GM12865 (cell line): ENCODE measurements at regions not wholly inside any gene's neighbourhood (a gene's known extent, or its start where the extent isn't known, plus 50 kb on each side); places are given as distances from the start of the nearest gene placed in this dataset.

Experiments
- DNase-seq: peaks from one replicate; pipeline ENCODE4 v3.0.0; 2010; ENCODE audit warnings: low read depth
- H3K4me3 ChIP-seq: 2 replicates; pipeline ENCODE4 v1.5.1; 2011; ENCODE audit warnings: mild to moderate bottlenecking, low read depth, low read length, control low read depth
- CTCF ChIP-seq: IDR thresholded peaks from 2 replicates; pipeline ENCODE4 v1.5.1; 2011; ENCODE audit warnings: low read length, control low read depth, low read depth, inconsistent platforms; ENCODE audit not compliant: insufficient read depth; ENCODE audit errors: missing control alignments

- H3K4me3 ChIP-seq = no peak overlapping the region
- no peak for TF ChIP-seq CTCF
- no peak for DNase-seq
Measured at GRCh38 chr10:2230478-2230877, 493.2 kb upstream of the ADARB2 start.

- H3K4me3 ChIP-seq = no peak overlapping the region
- no peak for DNase-seq
- TF ChIP-seq CTCF = no peak
Measured at GRCh38 chr10:2228320-2228901, 491.1 kb upstream of the ADARB2 start.

- TF ChIP-seq CTCF = no peak
- no peak overlapping the region for H3K4me3 ChIP-seq
- DNase-seq = no peak
Measured at GRCh38 chr10:2225609-2226008, 488.3 kb upstream of the ADARB2 start.

- TF ChIP-seq CTCF = no peak
- no peak overlapping the region for H3K4me3 ChIP-seq
- no peak for DNase-seq
Measured at GRCh38 chr10:2223548-2224320, 486.4 kb upstream of the ADARB2 start.

GRCh38 chr10:2222631-2223030, 485.3 kb upstream of the ADARB2 start:
- no peak for DNase-seq
- TF ChIP-seq CTCF = no peak

GRCh38 chr10:2214805-2215204, 477.5 kb upstream of the ADARB2 start:
- no peak for DNase-seq
- no peak overlapping the region for H3K4me3 ChIP-seq
- no peak for TF ChIP-seq CTCF

More at GRCh38 chr10:2222631-2223030, 485.3 kb upstream of the ADARB2 start:
- no peak overlapping the region for H3K4me3 ChIP-seq
